CD4-positive, alpha-beta T cell (primary cell): ENCODE measurements at regions not wholly inside any gene's neighbourhood (a gene's known extent, or its start where the extent isn't known, plus 50 kb on each side); places are given as distances from the start of the nearest gene placed in this dataset.

ENCODE experiments used
- ATAC-seq: fragments of 200-7000 bp; cut with Tn5 transposase; one replicate; pipeline ENCODE4 v1.10.0; 2022; ENCODE audit warnings: mild to moderate bottlenecking; ENCODE audit not compliant: poor library complexity
- CTCF ChIA-PET: fragments of 350-600 bp; sonication (Branson Sonifier 250); formaldehyde crosslinking; loops from one replicate; lab custom pipeline; 2021; ENCODE audit warnings: antibody characterized with exemption, inconsistent platforms; lab: Charles Lee
- POLR2A ChIA-PET: fragments of 350-600 bp; sonication (Branson Sonifier 250); formaldehyde crosslinking; loops from one replicate; lab custom pipeline; 2021; ENCODE audit warnings: antibody characterized with exemption, inconsistent platforms; lab: Charles Lee
- DNase-seq, 14 experiments: peaks; one replicate each; pipeline ENCODE4 v3.0.0-alpha.2; 2013 to 2020; ENCODE audit warnings: mixed read lengths in 2 of 14
- H3K27ac ChIP-seq, 2 donors: one replicate each; pipeline versions ENCODE4 v1.5.1 to v1.7.0; 2013; ENCODE audit warnings: low read length in 2 of 2, low read depth in 1 of 2, mild to moderate bottlenecking in 1 of 2
- H3K27me3 ChIP-seq, 2 experiments: 1 replicate in 1 of 2; 2 replicates in 1 of 2; pipeline versions ENCODE4 v1.6.1 to v1.7.0; 2013; ENCODE audit warnings: low read length in 2 of 2, control low read depth in 1 of 2, mild to moderate bottlenecking in 1 of 2, moderate library complexity in 1 of 2; ENCODE audit not compliant: insufficient read depth in 2 of 2, control insufficient read depth in 1 of 2
- H3K36me3 ChIP-seq: one replicate; pipeline ENCODE4 v1.6.1; 2013; ENCODE audit warnings: low read length, control low read depth; ENCODE audit not compliant: insufficient read depth
- H3K4me1 ChIP-seq: one replicate; pipeline ENCODE4 v1.6.1; 2013; ENCODE audit warnings: low read length, control low read depth; ENCODE audit not compliant: insufficient read depth
- H3K4me3 ChIP-seq: one replicate; pipeline ENCODE4 v1.5.1; 2013; ENCODE audit warnings: mild to moderate bottlenecking, low read length, moderate library complexity
- H3K9me3 ChIP-seq, 2 experiments: 1 replicate in 1 of 2; 2 replicates in 1 of 2; pipeline versions ENCODE4 v1.6.1 to v1.7.0; 2013; ENCODE audit warnings: low read length in 2 of 2, mild to moderate bottlenecking in 2 of 2, control low read depth in 1 of 2, moderate library complexity in 1 of 2; ENCODE audit not compliant: control insufficient read depth in 1 of 2, insufficient read depth in 1 of 2
- H3K27ac Mint-ChIP-seq: one replicate; pipeline ENCODE4 v1.8.0; 2020; ENCODE audit warnings: mixed read lengths
- H3K27me3 Mint-ChIP-seq: one replicate; pipeline ENCODE4 v1.8.0; 2021; ENCODE audit warnings: mixed read lengths
- H3K36me3 Mint-ChIP-seq: one replicate; pipeline ENCODE4 v1.8.0; 2021; ENCODE audit warnings: low read depth, mixed read lengths
- H3K4me1 Mint-ChIP-seq: one replicate; pipeline ENCODE4 v1.8.0; 2021; ENCODE audit warnings: low read depth, mixed read lengths
- H3K4me3 Mint-ChIP-seq: one replicate; pipeline ENCODE4 v1.8.0; 2020; ENCODE audit warnings: mild to moderate bottlenecking, mixed read lengths
- H3K9me3 Mint-ChIP-seq: one replicate; pipeline ENCODE4 v1.8.0; 2020; ENCODE audit warnings: mixed read lengths
- CTCF ChIP-seq: fragments of 200-600 bp; IDR thresholded peaks from one replicate; pipeline ENCODE4 v1.8.0; 2022; ENCODE audit warnings: antibody characterized with exemption, mild to moderate bottlenecking
- intact Hi-C, 2 experiments: fragments of 100-400 bp; cut with DNase I in 1 of 2; cut with micrococcal nuclease in 1 of 2; formaldehyde crosslinking; loops; one replicate each; pipeline versions ENCODE4 v1.15.1 to v1.9.0; 2023 to 2025; cut with DNase I, micrococcal nuclease

GRCh38 chr6:48178700-48179099 lies 67.7 kb upstream of the PTCHD4 start:
- DNase-seq (no peak), ATAC-seq (no peak)
- no peak for TF ChIP-seq CTCF
- intact Hi-C loops = no loop called here
- no peaks in the 10 kb centered on the region for H3K4me1 ChIP-seq
- H3K9me3 Mint-ChIP-seq = no peaks in the 10 kb centered on the region
- ChIA-PET CTCF (no interaction called here), POLR2A (no interaction called here)
- H3K27me3 Mint-ChIP-seq = no peaks in the 10 kb centered on the region
- H3K36me3 ChIP-seq = no peaks in the 10 kb centered on the region
- no peak overlapping the region for H3K27ac ChIP-seq
- no peaks in the 10 kb centered on the region for H3K27me3 ChIP-seq
- H3K36me3 Mint-ChIP-seq = no peaks in the 10 kb centered on the region
- H3K4me3 Mint-ChIP-seq = no peak overlapping the region
- H3K9me3 ChIP-seq = no peaks in the 10 kb centered on the region
- H3K4me3 ChIP-seq = no peak overlapping the region
- no peaks in the 10 kb centered on the region for H3K4me1 Mint-ChIP-seq
- H3K27ac Mint-ChIP-seq = no peak overlapping the region

- no peak for ATAC-seq
- no peak for TF ChIP-seq CTCF
- ChIA-PET CTCF (no interaction called here), POLR2A (no interaction called here)
- Histone ChIP-seq H3K9me3 (no peaks in the 10 kb centered on the region), H3K4me3 (no peak overlapping the region), H3K27ac (no peak overlapping the region), H3K4me1 (no peaks in the 10 kb centered on the region), H3K36me3 (no peaks in the 10 kb centered on the region), H3K27me3 (no peaks in the 10 kb centered on the region)
- no peak for DNase-seq
- H3K9me3 Mint-ChIP-seq = no peaks in the 10 kb centered on the region
- H3K36me3 Mint-ChIP-seq = no peaks in the 10 kb centered on the region
- H3K27me3 Mint-ChIP-seq = no peaks in the 10 kb centered on the region
- no peak overlapping the region for H3K27ac Mint-ChIP-seq
- no peaks in the 10 kb centered on the region for H3K4me1 Mint-ChIP-seq
- intact Hi-C loops = no loop called here
- H3K4me3 Mint-ChIP-seq = no peak overlapping the region
Measured at GRCh38 chr6:48177786-48178185, 66.8 kb upstream of the PTCHD4 start.

GRCh38 chr6:48176645-48177308 lies 65.8 kb upstream of the PTCHD4 start:
- CTCF ChIA-PET = no interaction called here
- POLR2A ChIA-PET = no interaction called here
- Mint-ChIP-seq H3K27ac (no peak overlapping the region), H3K27me3 (no peaks in the 10 kb centered on the region), H3K4me3 (no peak overlapping the region), H3K4me1 (no peaks in the 10 kb centered on the region), H3K9me3 (no peaks in the 10 kb centered on the region), H3K36me3 (no peaks in the 10 kb centered on the region)
- Histone ChIP-seq H3K4me3 (no peak overlapping the region), H3K4me1 (no peaks in the 10 kb centered on the region), H3K27ac (no peak overlapping the region), H3K36me3 (no peaks in the 10 kb centered on the region), H3K27me3 (no peaks in the 10 kb centered on the region), H3K9me3 (no peaks in the 10 kb centered on the region)
- TF ChIP-seq CTCF = no peak
- DNase-seq (no peak), ATAC-seq (no peak)
- intact Hi-C loops = no loop called here
